ENCODE measurements at regions not wholly inside any gene's neighbourhood (a gene's known extent, or its start where the extent isn't known, plus 50 kb on each side); places are given as distances from the start of the nearest gene placed in this dataset.

- Mint-ChIP-seq H3K9me3 (peaks cover 25 to 26% of the 10 kb centered on the region in 2 donors), H3K36me3 (peaks cover 0 to 9% of the 10 kb centered on the region in 2 donors), H3K27ac (no peak overlapping the region)
- ATAC-seq (no peak), DNase-seq (ENCODE audit: low spot score in 2 of 2) (no peak)
These were observed 139.3 kb upstream of the CTNNA2 start for GRCh38 chr2:79373358-79374130.

- Mint-ChIP-seq H3K36me3 (peaks cover 0 to 9% of the 10 kb centered on the region in 2 donors), H3K9me3 (peaks cover 29 to 35% of the 10 kb centered on the region in 2 donors), H3K27ac (no peak overlapping the region)
- ATAC-seq (no peak), DNase-seq (ENCODE audit: low spot score in 2 of 2) (no peak)
These were observed 141.8 kb upstream of the CTNNA2 start for GRCh38 chr2:79370976-79371538.

- peaks cover 0 to 5% of the 10 kb centered on the region in 2 donors for H3K36me3 Mint-ChIP-seq
- no peak for ATAC-seq
- peaks cover 22 to 26% of the 10 kb centered on the region in 2 donors for H3K9me3 Mint-ChIP-seq
- no peak overlapping the region for H3K27ac Mint-ChIP-seq
- no peak for DNase-seq (ENCODE audit: low spot score in 2 of 2)
These were observed 143.7 kb upstream of the CTNNA2 start for GRCh38 chr2:79369127-79369526.

GRCh38 chr2:79368116-79368630 lies 144.7 kb upstream of the CTNNA2 start:
- H3K27ac Mint-ChIP-seq = no peak overlapping the region
- peaks cover 0 to 5% of the 10 kb centered on the region in 2 donors for H3K36me3 Mint-ChIP-seq
- peaks cover 22 to 26% of the 10 kb centered on the region in 2 donors for H3K9me3 Mint-ChIP-seq
- ATAC-seq (no peak), DNase-seq (ENCODE audit: low spot score in 2 of 2) (no peak)

GRCh38 chr2:79359419-79359818 lies 153.4 kb upstream of the CTNNA2 start:
- H3K27ac Mint-ChIP-seq = no peak overlapping the region
- no peak for DNase-seq (ENCODE audit: low spot score in 2 of 2)
- peaks cover 20 to 24% of the 10 kb centered on the region in 2 donors for H3K9me3 Mint-ChIP-seq
- peaks cover 0 to 9% of the 10 kb centered on the region in 2 donors for H3K36me3 Mint-ChIP-seq
- no peak for ATAC-seq

GRCh38 chr2:79355569-79355968 lies 157.3 kb upstream of the CTNNA2 start:
- ATAC-seq (no peak), DNase-seq (ENCODE audit: low spot score in 2 of 2) (no peak)
- no peak overlapping the region for H3K27ac Mint-ChIP-seq

GRCh38 chr2:79327460-79327859 lies 167.9 kb upstream of the REG3A start:
- Mint-ChIP-seq H3K9me3 (peaks cover 30 to 32% of the 10 kb centered on the region in 2 donors), H3K36me3 (peaks cover 0 to 12% of the 10 kb centered on the region in 2 donors), H3K27ac (no peak overlapping the region)
- ATAC-seq (no peak), DNase-seq (ENCODE audit: low spot score in 2 of 2) (no peak)

More at GRCh38 chr2:79355569-79355968, 157.3 kb upstream of the CTNNA2 start:
- peaks cover 8 to 12% of the 10 kb centered on the region in 2 donors for H3K36me3 Mint-ChIP-seq
- H3K9me3 Mint-ChIP-seq = peaks cover 46 to 48% of the 10 kb centered on the region in 2 donors

- peaks cover 9 to 11% of the 10 kb centered on the region in 2 donors for H3K9me3 Mint-ChIP-seq
- H3K36me3 Mint-ChIP-seq = no peaks in the 10 kb centered on the region
- ATAC-seq (no peak), DNase-seq (ENCODE audit: low spot score in 2 of 2) (no peak)
- no peak overlapping the region for H3K27ac Mint-ChIP-seq
These were observed 161.3 kb upstream of the REG3A start for GRCh38 chr2:79320871-79321270.

GRCh38 chr2:79294994-79295393 lies 135.4 kb upstream of the REG3A start:
- no peak for ATAC-seq
- Mint-ChIP-seq H3K27ac (no peak overlapping the region), H3K36me3 (peaks cover 0 to 22% of the 10 kb centered on the region in 2 donors), H3K9me3 (peaks cover 13 to 25% of the 10 kb centered on the region in 2 donors)
- DNase-seq (ENCODE audit: low spot score in 2 of 2) = no peak

GRCh38 chr2:79292958-79293315 lies 133.4 kb upstream of the REG3A start:
- H3K9me3 Mint-ChIP-seq = peaks cover 12 to 24% of the 10 kb centered on the region in 2 donors
- DNase-seq (ENCODE audit: low spot score in 2 of 2) = no peak
- peaks cover 6 to 25% of the 10 kb centered on the region in 2 donors for H3K36me3 Mint-ChIP-seq
- no peak for ATAC-seq
- no peak overlapping the region for H3K27ac Mint-ChIP-seq

GRCh38 chr2:79292239-79292957 lies 132.8 kb upstream of the REG3A start:
- DNase-seq (ENCODE audit: low spot score in 2 of 2) (no peak), ATAC-seq (no peak)
- H3K9me3 Mint-ChIP-seq = peaks cover 8 to 20% of the 10 kb centered on the region in 2 donors
- H3K36me3 Mint-ChIP-seq = peaks cover 6 to 22% of the 10 kb centered on the region in 2 donors
- H3K27ac Mint-ChIP-seq = no peak overlapping the region

- DNase-seq (ENCODE audit: low spot score in 2 of 2) = no peak
- no peak for ATAC-seq
- no peak overlapping the region for H3K27ac Mint-ChIP-seq
- H3K9me3 Mint-ChIP-seq = peaks cover 16 to 19% of the 10 kb centered on the region in 2 donors
- H3K36me3 Mint-ChIP-seq = peaks cover 0 to 5% of the 10 kb centered on the region in 2 donors
These were observed 116.3 kb upstream of the REG3A start for GRCh38 chr2:79275863-79276262.

GRCh38 chr2:79275197-79275596 lies 115.6 kb upstream of the REG3A start:
- peaks cover 22 to 25% of the 10 kb centered on the region in 2 donors for H3K9me3 Mint-ChIP-seq
- ATAC-seq (no peak), DNase-seq (ENCODE audit: low spot score in 2 of 2) (no peak)
- peaks cover 0 to 5% of the 10 kb centered on the region in 2 donors for H3K36me3 Mint-ChIP-seq
- H3K27ac Mint-ChIP-seq = no peak overlapping the region

GRCh38 chr2:79272616-79273015 lies 113.1 kb upstream of the REG3A start:
- no peaks in the 10 kb centered on the region for H3K36me3 Mint-ChIP-seq
- DNase-seq (ENCODE audit: low spot score in 2 of 2) (no peak), ATAC-seq (no peak)

GRCh38 chr2:79271456-79271855 lies 111.9 kb upstream of the REG3A start:
- no peak for ATAC-seq
- Mint-ChIP-seq H3K27ac (no peak overlapping the region), H3K9me3 (peaks cover 13 to 14% of the 10 kb centered on the region in 2 donors), H3K36me3 (no peaks in the 10 kb centered on the region)
- no peak for DNase-seq (ENCODE audit: low spot score in 2 of 2)

More at GRCh38 chr2:79272616-79273015, 113.1 kb upstream of the REG3A start:
- no peak overlapping the region for H3K27ac Mint-ChIP-seq
- peaks cover 15 to 18% of the 10 kb centered on the region in 2 donors for H3K9me3 Mint-ChIP-seq

GRCh38 chr2:79260848-79261247 lies 101.3 kb upstream of the REG3A start:
- Mint-ChIP-seq H3K27ac (no peak overlapping the region), H3K9me3 (peaks cover 14 to 17% of the 10 kb centered on the region in 2 donors), H3K36me3 (no peaks in the 10 kb centered on the region)
- ATAC-seq (no peak), DNase-seq (ENCODE audit: low spot score in 2 of 2) (no peak)

- Mint-ChIP-seq H3K36me3 (no peaks in the 10 kb centered on the region), H3K27ac (no peak overlapping the region), H3K9me3 (peaks cover 17 to 18% of the 10 kb centered on the region in 2 donors)
- DNase-seq (ENCODE audit: low spot score in 2 of 2) = no peak
- no peak for ATAC-seq
These were observed 100.4 kb upstream of the REG3A start for GRCh38 chr2:79259959-79260358.

All from activated naive CD4-positive, alpha-beta T cell treated with anti-CD3 and anti-CD28 coated beads, Interleukin-2, amount 50 U/mL, for 72 hours (primary cell).